OCI-LY3 (cell line): ENCODE measurements at regions not wholly inside any gene's neighbourhood (a gene's known extent, or its start where the extent isn't known, plus 50 kb on each side); places are given as distances from the start of the nearest gene placed in this dataset.

Experiments used
- CTCF ChIP-seq: fragments of 200-600, 300-600 bp; sonication (generic); IDR thresholded peaks from 2 replicates; pipeline ENCODE4 v1.5.1; 2014; ENCODE audit warnings: antibody characterized with exemption, low read length, low read depth
- EZH2phosphoT487 ChIP-seq: fragments of 200-600 bp; shearing (Covaris generic); IDR thresholded peaks from 2 replicates; pipeline ENCODE4 v1.6.1; 2018; ENCODE audit warnings: antibody characterized with exemption, mixed run types, low read depth

- TF ChIP-seq CTCF (no peak), EZH2phosphoT487 (no peak)
Measured at GRCh38 chr9:80518441-80518840, 946.7 kb downstream of the TLE4 start.
